ENCODE measurements at regions not wholly inside any gene's neighbourhood (a gene's known extent, or its start where the extent isn't known, plus 50 kb on each side); places are given as distances from the start of the nearest gene placed in this dataset.

- no peak for ATAC-seq
- TF ChIP-seq, protein P1, sequence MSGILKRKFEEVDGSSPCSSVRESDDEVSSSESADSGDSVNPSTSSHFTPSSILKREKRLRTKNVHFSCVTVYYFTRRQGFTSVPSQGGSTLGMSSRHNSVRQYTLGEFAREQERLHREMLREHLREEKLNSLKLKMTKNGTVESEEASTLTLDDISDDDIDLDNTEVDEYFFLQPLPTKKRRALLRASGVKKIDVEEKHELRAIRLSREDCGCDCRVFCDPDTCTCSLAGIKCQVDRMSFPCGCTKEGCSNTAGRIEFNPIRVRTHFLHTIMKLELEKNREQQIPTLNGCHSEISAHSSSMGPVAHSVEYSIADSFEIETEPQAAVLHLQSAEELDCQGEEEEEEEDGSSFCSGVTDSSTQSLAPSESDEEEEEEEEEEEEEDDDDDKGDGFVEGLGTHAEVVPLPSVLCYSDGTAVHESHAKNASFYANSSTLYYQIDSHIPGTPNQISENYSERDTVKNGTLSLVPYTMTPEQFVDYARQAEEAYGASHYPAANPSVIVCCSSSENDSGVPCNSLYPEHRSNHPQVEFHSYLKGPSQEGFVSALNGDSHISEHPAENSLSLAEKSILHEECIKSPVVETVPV (CRISPR knock-in tag; IDR thresholded peaks at IDR 0.05): no peak
- no peak for TF ChIP-seq ZC3H10 (CRISPR knock-in tag; IDR thresholded peaks at IDR 0.05)
- TF ChIP-seq GLIS3 (CRISPR knock-in tag; IDR thresholded peaks at IDR 0.05): no peak
- no peak for TF ChIP-seq ZFP3 (CRISPR knock-in tag; IDR thresholded peaks at IDR 0.05)
- no peak for TF ChIP-seq ZNF8 (CRISPR knock-in tag; IDR thresholded peaks at IDR 0.05)
- no peak for TF ChIP-seq CSDC2 (CRISPR knock-in tag; IDR thresholded peaks at IDR 0.05)
- no peak for TF ChIP-seq ZNF70 (CRISPR knock-in tag; IDR thresholded peaks at IDR 0.05)
- TF ChIP-seq, protein P2, sequence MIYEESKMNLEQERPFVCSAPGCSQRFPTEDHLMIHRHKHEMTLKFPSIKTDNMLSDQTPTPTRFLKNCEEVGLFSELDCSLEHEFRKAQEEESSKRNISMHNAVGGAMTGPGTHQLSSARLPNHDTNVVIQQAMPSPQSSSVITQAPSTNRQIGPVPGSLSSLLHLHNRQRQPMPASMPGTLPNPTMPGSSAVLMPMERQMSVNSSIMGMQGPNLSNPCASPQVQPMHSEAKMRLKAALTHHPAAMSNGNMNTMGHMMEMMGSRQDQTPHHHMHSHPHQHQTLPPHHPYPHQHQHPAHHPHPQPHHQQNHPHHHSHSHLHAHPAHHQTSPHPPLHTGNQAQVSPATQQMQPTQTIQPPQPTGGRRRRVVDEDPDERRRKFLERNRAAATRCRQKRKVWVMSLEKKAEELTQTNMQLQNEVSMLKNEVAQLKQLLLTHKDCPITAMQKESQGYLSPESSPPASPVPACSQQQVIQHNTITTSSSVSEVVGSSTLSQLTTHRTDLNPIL (CRISPR knock-in tag; IDR thresholded peaks at IDR 0.05; ENCODE audit: low read depth): no peak
Measured at GRCh38 chr16:88130681-88131080, 179.4 kb downstream of the BANP start.

- TF ChIP-seq, protein P2 (CRISPR knock-in tag; IDR thresholded peaks at IDR 0.05; ENCODE audit: low read depth): no peak
- TF ChIP-seq ZNF8 (CRISPR knock-in tag; IDR thresholded peaks at IDR 0.05): no peak
- no peak for TF ChIP-seq ZFP3 (CRISPR knock-in tag; IDR thresholded peaks at IDR 0.05)
- no peak for TF ChIP-seq PATZ1 (CRISPR knock-in tag; IDR thresholded peaks at IDR 0.05; ENCODE audit: borderline replicate concordance)
- TF ChIP-seq ESRRG (CRISPR knock-in tag; IDR thresholded peaks at IDR 0.05): no peak
- TF ChIP-seq, protein P1 (CRISPR knock-in tag; IDR thresholded peaks at IDR 0.05): no peak
- no peak for TF ChIP-seq CSDC2 (CRISPR knock-in tag; IDR thresholded peaks at IDR 0.05)
- TF ChIP-seq RARB (CRISPR knock-in tag; IDR thresholded peaks at IDR 0.05): no peak
- no peak for TF ChIP-seq TOX (CRISPR knock-in tag; IDR thresholded peaks at IDR 0.05; ENCODE audit: borderline replicate concordance)
- no peak for TF ChIP-seq POU6F1 (CRISPR knock-in tag; IDR thresholded peaks at IDR 0.05; ENCODE audit: borderline replicate concordance, low read depth)
- TF ChIP-seq SNAI2 (CRISPR knock-in tag; IDR thresholded peaks at IDR 0.05): no peak
- TF ChIP-seq ZNF565 (CRISPR knock-in tag; conservative IDR thresholded peaks at IDR 0.05; ENCODE audit: low read depth): no peak
- TF ChIP-seq TSHZ2 (CRISPR knock-in tag; IDR thresholded peaks at IDR 0.05): no peak
- TF ChIP-seq ZC3H10 (CRISPR knock-in tag; IDR thresholded peaks at IDR 0.05): no peak
- TF ChIP-seq GLIS3 (CRISPR knock-in tag; IDR thresholded peaks at IDR 0.05): no peak
- no peak for TF ChIP-seq PPARA (CRISPR knock-in tag; IDR thresholded peaks at IDR 0.05; ENCODE audit: borderline replicate concordance)
- no peak for TF ChIP-seq ZFP30 (CRISPR knock-in tag; IDR thresholded peaks at IDR 0.05)
- no peak for TF ChIP-seq ARNTL (CRISPR knock-in tag; IDR thresholded peaks at IDR 0.05; ENCODE audit: borderline replicate concordance, low read depth)
- ATAC-seq: no peak
Measured at GRCh38 chr16:88131256-88131655, 180.0 kb downstream of the BANP start.
